ENCODE measurements at regions not wholly inside any gene's neighbourhood (a gene's known extent, or its start where the extent isn't known, plus 50 kb on each side); places are given as distances from the start of the nearest gene placed in this dataset.

- no peak overlapping the region for H2BK5ac ChIP-seq (ENCODE audit: low read depth, low read length)
- H3K9me3 ChIP-seq (ENCODE audit: insufficient read depth in 2 of 2, low read depth in 1 of 2, low read length in 1 of 2) = no peaks in the 10 kb centered on the region
- no peak overlapping the region for H2BK20ac ChIP-seq (ENCODE audit: low read length)
- H3K36me3 ChIP-seq (ENCODE audit: control insufficient read depth in 2 of 4, insufficient read depth in 4 of 4, low read length in 3 of 4) = no peaks in the 10 kb centered on the region
- no peak overlapping the region for H2BK15ac ChIP-seq (ENCODE audit: low read length)
- H4K8ac ChIP-seq (ENCODE audit: extremely low read depth, insufficient read depth, low read length) = no peak overlapping the region
- no peak for FAIRE-seq
- H3K14ac ChIP-seq (ENCODE audit: insufficient read length) = no peak overlapping the region
- H3K27me3 ChIP-seq (replicated peaks in 1 of 4; ENCODE audit: control insufficient read depth in 3 of 4, extremely low read depth in 1 of 4, insufficient read depth in 3 of 4, low read length in 3 of 4) = no peaks in the 10 kb centered on the region
- H3K56ac ChIP-seq (replicated peaks; ENCODE audit: insufficient read length, low read depth, low read length) = no peak overlapping the region
- no peak overlapping the region for H3K27ac ChIP-seq (ENCODE audit: low read depth, low read length)
- no peak overlapping the region for H2AK5ac ChIP-seq (ENCODE audit: low read depth, low read length)
- H2BK120ac ChIP-seq (replicated peaks; ENCODE audit: low read depth, low read length) = no peak overlapping the region
- no peak overlapping the region for H3K4ac ChIP-seq (replicated peaks; ENCODE audit: insufficient read length, low read depth, low read length)
- no peak overlapping the region for H3K23ac ChIP-seq (ENCODE audit: insufficient read length)
- no peaks in the 10 kb centered on the region for H3K79me2 ChIP-seq (ENCODE audit: control insufficient read depth in 1 of 2, insufficient read depth in 2 of 2, low read length in 2 of 2)
- POLR2A ChIA-PET (ENCODE audit: partially characterized antibody) = interaction anchor here (1.2 kb wide), 1 partner anchor 90 kb away, joined by 4 read pairs; no protein-coding TSS in a partner anchor
- DNase-seq (ENCODE audit: low read depth in 1 of 2, low spot score in 2 of 2) = no peak
- no peaks in the 10 kb centered on the region for H4K20me1 ChIP-seq (replicated peaks in 1 of 2; ENCODE audit: control insufficient read depth in 1 of 2, insufficient read depth in 2 of 2, low read length in 2 of 2)
- no peaks in the 10 kb centered on the region for H3K4me1 ChIP-seq (replicated peaks in 1 of 4; ENCODE audit: control insufficient read depth in 3 of 4, insufficient read depth in 4 of 4, low read length in 3 of 4)
- H4K91ac ChIP-seq (replicated peaks; ENCODE audit: insufficient read length, low read length) = no peak overlapping the region
- no peak overlapping the region for H3K9ac ChIP-seq (replicated peaks in 1 of 4; ENCODE audit: extremely low read depth in 1 of 4, low read depth in 3 of 4, low read length in 3 of 4)
- H2AFZ ChIP-seq (ENCODE audit: low read length) = 0 out of 2 replicates have a peak overlapping the region, but pooled peaks have one; percentile 89
- no peaks in the 10 kb centered on the region for H3K23me2 ChIP-seq (ENCODE audit: low read depth, low read length)
- no peak overlapping the region for H3K4me2 ChIP-seq (ENCODE audit: insufficient read depth in 1 of 2, low read depth in 2 of 2, low read length in 2 of 2)
- 100% methylated on average over 1 of the region's 1 CpG; no CpG with 5 or more reads in 1 of the 2 experiments for WGBS, 2 experiments (ENCODE audit: extremely low coverage in 1 of 2, insufficient coverage in 1 of 2, insufficient read length in 1 of 2, insufficient replicate concordance in 2 of 2, low coverage in 1 of 2, low lambda C conversion rate in 2 of 2, missing lambda C conversion rate in 1 of 2)
- no peaks in the 10 kb centered on the region for H3K79me1 ChIP-seq (ENCODE audit: low read depth, low read length)
- H3K18ac ChIP-seq (ENCODE audit: extremely low read depth, low read length) = no peak overlapping the region
- H3K4me3 ChIP-seq (ENCODE audit: extremely low read depth in 1 of 4, insufficient read depth in 2 of 4, low read depth in 3 of 4, low read length in 4 of 4) = no peak overlapping the region
- H2BK12ac ChIP-seq (ENCODE audit: low read depth, low read length) = no peak overlapping the region
- no peak overlapping the region for H4K5ac ChIP-seq (ENCODE audit: insufficient read length, low read depth, low read length)
- CTCF ChIA-PET (ENCODE audit: partially characterized antibody) = interaction anchor here (0.6 to 9.8 kb wide), 10 partner anchors 10 to 162 kb away, joined by 3 to 67 read pairs (median 4); no protein-coding TSS in a partner anchor
- TF ChIP-seq ZNF274 (IDR thresholded peaks at IDR 0.05; ENCODE audit: borderline replicate concordance, extremely low read depth, low read length) (no peak), HDAC2 (IDR thresholded peaks at IDR 0.05; ENCODE audit: borderline replicate concordance in 1 of 2, low read depth in 2 of 2, low read length in 2 of 2) (no peak), PHF8 (conservative IDR thresholded peaks at IDR 0.05; ENCODE audit: low read depth, low read length) (no peak), MAX (IDR thresholded peaks at IDR 0.05) (no peak), TBP (IDR thresholded peaks at IDR 0.05; ENCODE audit: low read depth, low read length) (no peak), SAP30 (IDR thresholded peaks at IDR 0.05; ENCODE audit: insufficient read depth, insufficient replicate concordance, low read length) (no peak), SRF (IDR thresholded peaks at IDR 0.05; ENCODE audit: low read depth, low read length) (no peak), GTF2F1 (IDR thresholded peaks at IDR 0.05; ENCODE audit: borderline replicate concordance, low read depth, low read length) (no peak)
Measured at GRCh38 chr1:117696561-117696960, 90.7 kb downstream of the TENT5C start.

Data from H1 (cell line).